Endothelial cell of umbilical vein (primary cell): ENCODE measurements at regions not wholly inside any gene's neighbourhood (a gene's known extent, or its start where the extent isn't known, plus 50 kb on each side); places are given as distances from the start of the nearest gene placed in this dataset.

Experiments used
- BruUV-seq: library from RNA; stranded (reverse); fragments of 400-500 nt; replicated peaks from 2 replicates; lab custom pipeline; 2021; lab: Mats Ljungman, UMichigan
- CTCF ChIA-PET: fragments of 300-600, 350-600 bp; sonication (Branson Sonifier 250); formaldehyde crosslinking; loops from one replicate; lab custom pipeline; 2021; ENCODE audit warnings: antibody characterized with exemption, inconsistent platforms; lab: Charles Lee
- POLR2A ChIA-PET: fragments of 300-600, 350-600 bp; sonication (Branson Sonifier 250); formaldehyde crosslinking; loops from one replicate; lab custom pipeline; 2021; ENCODE audit warnings: antibody characterized with exemption, inconsistent platforms; lab: Charles Lee
- DNase-seq: peaks from one replicate; pipeline ENCODE4 v3.0.0-alpha.2; 2011; ENCODE audit warnings: low read depth, low spot score
- FAIRE-seq: peaks from 2 replicates; lab custom pipeline; 2011; peaks lifted over from hg19 to GRCh38; lab: Jason Lieb, UNC
- H2AFZ ChIP-seq: 2 replicates; pipeline ENCODE4 v1.6.0; 2012; ENCODE audit warnings: low read depth, low read length, control low read depth, inconsistent platforms
- H3K27ac ChIP-seq: 2 replicates; pipeline ENCODE4 v1.5.1; 2011; ENCODE audit warnings: low read depth, mild to moderate bottlenecking, control low read depth, low read length, moderate library complexity; ENCODE audit not compliant: insufficient read depth
- H3K27me3 ChIP-seq, 2 experiments: 2 replicates each; pipeline versions ENCODE4 v1.6.0 to v1.6.1; 2011; ENCODE audit warnings: low read length in 2 of 2, mixed read lengths in 1 of 2; ENCODE audit not compliant: control insufficient read depth in 2 of 2, insufficient read depth in 2 of 2
- H3K36me3 ChIP-seq, 2 experiments: 2 replicates in 1 of 2; 3 replicates in 1 of 2; pipeline ENCODE4 v1.5.1; 2011; ENCODE audit warnings: low read length in 2 of 2, mild to moderate bottlenecking in 1 of 2, moderate library complexity in 1 of 2; ENCODE audit not compliant: control insufficient read depth in 2 of 2, insufficient read depth in 2 of 2; ENCODE audit errors: extremely low read depth in 1 of 2
- H3K4me1 ChIP-seq: 3 replicates; pipeline ENCODE4 v1.5.1; 2011; ENCODE audit warnings: mild to moderate bottlenecking, low read length; ENCODE audit not compliant: control insufficient read depth, insufficient read depth; ENCODE audit errors: extremely low read depth
- H3K4me2 ChIP-seq: 2 replicates; pipeline ENCODE4 v1.6.1; 2011; ENCODE audit warnings: low read length, control low read depth, mixed read lengths; ENCODE audit not compliant: insufficient read depth
- H3K4me3 ChIP-seq, 3 experiments: fragments of 200-600 bp in 1 of 3; sonication (generic), shearing (Covaris generic) in 1 of 3; replicated peaks in 1 of 3; 2 replicates each; pipeline ENCODE4 v1.5.1; 2011 to 2016; ENCODE audit warnings: control low read depth in 3 of 3, low read length in 3 of 3, mild to moderate bottlenecking in 2 of 3, inconsistent platforms in 1 of 3, low read depth in 1 of 3, moderate library complexity in 1 of 3; ENCODE audit not compliant: insufficient read depth in 1 of 3
- H3K79me2 ChIP-seq: 2 replicates; pipeline ENCODE4 v1.6.0; 2012; ENCODE audit warnings: low read length, inconsistent platforms; ENCODE audit not compliant: control insufficient read depth, insufficient read depth
- H3K9ac ChIP-seq: replicated peaks from 2 replicates; pipeline ENCODE3; 2011; ENCODE audit warnings: low read length, control low read depth; ENCODE audit not compliant: insufficient read depth; ENCODE audit errors: extremely low read depth
- H3K9me1 ChIP-seq: replicated peaks from 3 replicates; pipeline ENCODE4 v1.6.0; 2011; ENCODE audit warnings: mild to moderate bottlenecking, low read length; ENCODE audit not compliant: control insufficient read depth, insufficient read depth; ENCODE audit errors: extremely low read depth
- H3K9me3 ChIP-seq: replicated peaks from 2 replicates; pipeline ENCODE4 v1.5.1; 2012; ENCODE audit warnings: low read length, inconsistent platforms; ENCODE audit not compliant: control insufficient read depth, insufficient read depth
- H4K20me1 ChIP-seq: replicated peaks from 2 replicates; pipeline ENCODE3; 2011; ENCODE audit warnings: mild to moderate bottlenecking, low read length; ENCODE audit not compliant: control insufficient read depth, insufficient read depth; ENCODE audit errors: extremely low read depth
- CTCF ChIP-seq, 2 donors: IDR thresholded peaks; 1 replicate in 1 of 2; 2 replicates in 1 of 2; pipeline ENCODE4 v1.5.1; 2011; ENCODE audit warnings: low read length in 2 of 2, mild to moderate bottlenecking in 2 of 2, moderate library complexity in 2 of 2, control low read depth in 1 of 2, inconsistent platforms in 1 of 2, low read depth in 1 of 2; ENCODE audit not compliant: insufficient read depth in 1 of 2; ENCODE audit errors: extremely low read depth in 1 of 2
- EZH2 ChIP-seq: IDR thresholded peaks from 2 replicates; pipeline ENCODE4 v1.6.1; 2012; ENCODE audit warnings: borderline replicate concordance, low read depth, mild to moderate bottlenecking, moderate library complexity, low read length, inconsistent platforms; ENCODE audit not compliant: severe bottlenecking
- FOS ChIP-seq: IDR thresholded peaks from 2 replicates; pipeline ENCODE4 v1.6.1; 2011; ENCODE audit warnings: mild to moderate bottlenecking, low read length, moderate library complexity, borderline replicate concordance; ENCODE audit not compliant: insufficient read depth
- GATA2 ChIP-seq: IDR thresholded peaks from 2 replicates; pipeline ENCODE4 v1.7.0; 2011; ENCODE audit warnings: low read depth, mild to moderate bottlenecking, moderate library complexity, mixed read lengths, low read length; ENCODE audit not compliant: insufficient read length, insufficient read depth
- JUN ChIP-seq: IDR thresholded peaks from 2 replicates; pipeline ENCODE4 v1.6.1; 2011; ENCODE audit warnings: borderline replicate concordance, low read depth; ENCODE audit not compliant: insufficient read length, insufficient read depth
- MAX ChIP-seq: IDR thresholded peaks from 2 replicates; pipeline ENCODE4 v1.6.1; 2011; ENCODE audit not compliant: insufficient read depth, insufficient read length
- MYC ChIP-seq: IDR thresholded peaks from one replicate; pipeline ENCODE4 v1.6.1; 2011; ENCODE audit warnings: mild to moderate bottlenecking, low read depth, low read length
- POLR2A ChIP-seq: IDR thresholded peaks from 2 replicates; pipeline ENCODE4 v1.6.1; 2012; ENCODE audit warnings: low read depth, mild to moderate bottlenecking, control low read depth, low read length
- POLR2AphosphoS5 ChIP-seq: IDR thresholded peaks from 2 replicates; pipeline ENCODE4 v1.6.1; 2012; ENCODE audit warnings: low read depth, mild to moderate bottlenecking, control low read depth, low read length, moderate library complexity; ENCODE audit not compliant: insufficient read depth
- dilution Hi-C: fragments of 300-500 bp; cut with MboI; formaldehyde crosslinking; loops from one replicate; pipeline ENCODE4 v1.15.0; 2019; ENCODE audit warnings: low sequenced_read_pairs; ENCODE audit not compliant: extremely low pct_ligation_motif_present
- intact Hi-C: fragments of 100-400 bp; cut with micrococcal nuclease; formaldehyde crosslinking; loops from one replicate; pipeline ENCODE4 v1.10.0; 2022

- POLR2A ChIA-PET: no interaction called here
- Histone ChIP-seq H3K27ac (no peak overlapping the region), H2AFZ (no peak overlapping the region), H3K79me2 (no peaks in the 10 kb centered on the region), H3K4me1 (no peaks in the 10 kb centered on the region), H3K36me3 (no peaks in the 10 kb centered on the region), H3K27me3 (no peaks in the 10 kb centered on the region), H4K20me1 (no peaks in the 10 kb centered on the region), H3K9me3 (no peaks in the 10 kb centered on the region), H3K9ac (no peak overlapping the region), H3K4me3 (no peak overlapping the region), H3K9me1 (no peaks in the 10 kb centered on the region), H3K4me2 (no peak overlapping the region)
- intact Hi-C loops: no loop called here
- no peak for TF ChIP-seq GATA2
- no peak for TF ChIP-seq MAX
- TF ChIP-seq FOS: no peak
- TF ChIP-seq JUN: no peak
- no peak for TF ChIP-seq EZH2
- no peak for TF ChIP-seq POLR2A
- CTCF ChIA-PET: no interaction called here
- dilution Hi-C loops: no loop called here
- FAIRE-seq (no peak), DNase-seq (no peak)
- BruUV-seq: no TSS peak
Measured at GRCh38 chr2:126839796-126840195, 58.9 kb upstream of the TEX51 start.

GRCh38 chr2:126843081-126843480 lies 55.6 kb upstream of the TEX51 start:
- Histone ChIP-seq H4K20me1 (no peaks in the 10 kb centered on the region), H3K9ac (no peak overlapping the region), H3K79me2 (no peaks in the 10 kb centered on the region), H3K36me3 (no peaks in the 10 kb centered on the region), H3K9me3 (no peaks in the 10 kb centered on the region), H3K4me2 (no peak overlapping the region), H3K27me3 (no peaks in the 10 kb centered on the region), H2AFZ (no peak overlapping the region), H3K9me1 (no peaks in the 10 kb centered on the region), H3K4me1 (no peaks in the 10 kb centered on the region), H3K4me3 (no peak overlapping the region), H3K27ac (no peak overlapping the region)
- DNase-seq (no peak), FAIRE-seq (no peak)
- ChIA-PET CTCF (no interaction called here), POLR2A (no interaction called here)
- dilution Hi-C loops: no loop called here
- intact Hi-C loops: no loop called here
- BruUV-seq: no TSS peak
- TF ChIP-seq JUN (no peak), POLR2A (no peak), FOS (no peak), GATA2 (no peak), MYC (no peak), MAX (no peak), EZH2 (no peak), POLR2AphosphoS5 (no peak), CTCF (IDR thresholded peaks at IDR 0.05; ENCODE audit: extremely low read depth in 1 of 2, insufficient read depth in 1 of 2, low read depth in 1 of 2, low read length in 2 of 2) (no peak)
